ENCODE measurements at regions not wholly inside any gene's neighbourhood (a gene's known extent, or its start where the extent isn't known, plus 50 kb on each side); places are given as distances from the start of the nearest gene placed in this dataset.

DNA sequence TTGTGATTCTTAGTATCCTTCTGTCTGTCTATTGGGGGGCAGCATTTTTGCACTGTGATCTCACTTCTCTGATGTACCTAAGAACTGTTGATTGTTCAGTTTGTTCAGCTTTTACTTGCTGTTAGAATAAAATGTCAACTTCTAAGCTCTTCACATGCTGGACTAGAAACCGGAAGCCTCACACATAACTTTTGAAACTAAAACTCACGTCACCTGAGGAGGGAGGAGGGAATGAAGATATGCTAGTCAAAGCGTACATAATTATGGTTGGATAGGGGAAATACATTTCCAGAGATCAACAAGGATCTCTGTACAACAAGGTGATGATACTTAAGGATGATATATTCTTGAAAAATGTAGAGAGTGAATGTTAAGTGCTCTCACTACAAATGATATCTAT, 609.7 kb downstream of the INHBA start:
- no peak for DNase-seq (ENCODE audit: low read depth in 2 of 2)
- TF ChIP-seq CTCF (IDR thresholded peaks at IDR 0.05; ENCODE audit: low read depth, low read length): no peak
- no peak overlapping the region for H3K4me3 ChIP-seq (replicated peaks in 1 of 2; ENCODE audit: low read depth in 2 of 2, low read length in 2 of 2)

GRCh38 chr7:41085244-41085643, 617.6 kb downstream of the INHBA start:
- no peak for TF ChIP-seq CTCF (IDR thresholded peaks at IDR 0.05; ENCODE audit: low read depth, low read length)
- DNase-seq (ENCODE audit: low read depth in 2 of 2): peak in 1 of 2 donors; percentile 48
- no peak overlapping the region for H3K4me3 ChIP-seq (replicated peaks in 1 of 2; ENCODE audit: low read depth in 2 of 2, low read length in 2 of 2)

DNA sequence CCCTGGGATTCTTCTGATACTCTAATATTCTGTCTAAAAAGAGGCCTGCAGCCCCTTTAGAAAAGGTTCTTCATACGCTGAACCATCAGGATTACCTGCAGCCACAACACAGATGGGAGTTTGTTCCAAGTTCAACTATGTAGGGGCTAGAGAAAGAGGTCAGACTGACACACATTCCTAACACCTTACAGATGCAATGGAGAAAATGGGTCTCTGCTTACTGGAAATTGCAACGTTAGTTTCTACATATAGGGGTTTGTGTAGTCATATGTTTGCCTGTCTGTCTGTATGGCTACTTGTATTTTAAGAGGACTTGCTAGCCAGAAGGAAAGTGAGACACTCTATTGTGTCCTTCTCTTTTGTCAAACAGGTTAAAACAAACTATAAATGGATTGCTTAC, 618.5 kb downstream of the INHBA start:
- no peak for TF ChIP-seq CTCF (IDR thresholded peaks at IDR 0.05; ENCODE audit: low read depth, low read length)
- no peak for DNase-seq (ENCODE audit: low read depth in 2 of 2)
- no peak overlapping the region for H3K4me3 ChIP-seq (replicated peaks in 1 of 2; ENCODE audit: low read depth in 2 of 2, low read length in 2 of 2)

DNA sequence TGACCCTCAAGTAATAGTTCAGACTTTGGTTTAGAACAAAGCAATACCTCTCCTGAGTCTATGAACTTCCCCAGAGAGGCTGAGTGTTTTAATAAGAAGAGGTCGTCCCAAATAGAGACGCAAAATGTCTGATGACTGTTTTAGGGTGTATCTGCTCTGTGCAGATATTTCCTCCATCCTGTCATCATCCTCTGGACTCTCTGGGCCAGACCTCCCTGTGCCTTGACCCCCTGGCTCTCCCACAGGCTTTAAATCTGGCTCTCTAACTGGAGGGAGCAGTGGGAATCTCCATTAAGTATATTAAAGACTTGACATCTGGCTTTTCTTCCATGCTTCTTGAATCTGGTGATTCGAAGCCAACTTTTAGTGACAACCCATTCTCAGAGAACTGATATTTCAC, 633.3 kb downstream of the INHBA start:
- no peak for TF ChIP-seq CTCF (IDR thresholded peaks at IDR 0.05; ENCODE audit: low read depth, low read length)
- no peak for DNase-seq (ENCODE audit: low read depth in 2 of 2)
- H3K4me3 ChIP-seq (replicated peaks in 1 of 2; ENCODE audit: low read depth in 2 of 2, low read length in 2 of 2): no peak overlapping the region

DNA sequence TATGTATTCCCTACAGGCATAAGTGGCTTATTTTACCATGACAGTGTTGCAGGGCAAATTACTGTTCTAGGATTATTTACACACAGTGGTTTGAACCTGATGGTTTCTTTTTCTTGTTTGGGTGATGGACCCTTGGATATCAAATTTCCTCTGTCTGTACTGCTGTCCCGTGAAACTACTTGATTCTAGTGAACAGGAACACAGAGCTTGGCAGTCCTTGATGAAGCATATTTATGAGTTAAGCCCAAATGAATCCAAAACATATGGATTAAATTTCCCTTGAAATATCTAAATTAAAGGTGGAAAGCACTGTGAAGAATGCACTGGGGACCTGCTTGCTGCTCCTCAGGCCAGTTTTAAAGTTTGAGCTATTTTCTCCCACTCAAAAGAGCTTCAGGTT, 635.3 kb downstream of the INHBA start:
- DNase-seq (ENCODE audit: low read depth in 2 of 2): no peak
- TF ChIP-seq CTCF (IDR thresholded peaks at IDR 0.05; ENCODE audit: low read depth, low read length): no peak

GRCh38 chr7:41065663-41066062, 637.2 kb downstream of the INHBA start:
- no peak overlapping the region for H3K4me3 ChIP-seq (replicated peaks in 1 of 2; ENCODE audit: low read depth in 2 of 2, low read length in 2 of 2)
- no peak for TF ChIP-seq CTCF (IDR thresholded peaks at IDR 0.05; ENCODE audit: low read depth, low read length)
- no peak for DNase-seq (ENCODE audit: low read depth in 2 of 2)

More for the DNA sequence above, 635.3 kb downstream of the INHBA start:
- H3K4me3 ChIP-seq (replicated peaks in 1 of 2; ENCODE audit: low read depth in 2 of 2, low read length in 2 of 2): no peak overlapping the region

DNA sequence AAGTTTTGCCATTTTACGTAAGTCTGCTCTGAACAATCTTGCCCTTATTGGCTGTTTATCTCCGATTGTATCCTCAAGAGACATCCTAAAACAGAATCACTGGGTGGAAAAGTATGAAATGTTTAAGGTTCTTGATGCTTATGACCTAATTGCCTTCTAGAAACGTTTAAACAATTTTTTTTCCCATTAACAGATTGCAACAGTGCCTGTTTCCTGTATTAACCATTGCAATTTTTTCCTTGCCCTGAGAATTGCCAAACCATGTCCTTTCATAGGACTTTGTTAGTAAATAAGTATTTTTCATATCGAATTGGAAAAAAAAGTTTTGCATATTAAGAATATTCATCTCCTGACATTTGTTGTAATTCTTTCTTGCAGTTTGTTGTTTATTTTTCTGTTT, 639.8 kb downstream of the INHBA start:
- no peak overlapping the region for H3K4me3 ChIP-seq (replicated peaks in 1 of 2; ENCODE audit: low read depth in 2 of 2, low read length in 2 of 2)
- no peak for TF ChIP-seq CTCF (IDR thresholded peaks at IDR 0.05; ENCODE audit: low read depth, low read length)
- DNase-seq (ENCODE audit: low read depth in 2 of 2): peak; percentile 10 to 23

Data from cardiac fibroblast (primary cell).